Neuronal stem cell (in vitro differentiated cells): ENCODE measurements at regions not wholly inside any gene's neighbourhood (a gene's known extent, or its start where the extent isn't known, plus 50 kb on each side); places are given as distances from the start of the nearest gene placed in this dataset.
A peak's percentile ranks its signal among the peaks of the same experiment; 100 is the strongest.

ENCODE experiments used
- DNase-seq: peaks from one replicate; pipeline ENCODE4 v3.0.0-alpha.2; 2013; ENCODE audit warnings: low spot score
- H2AFZ ChIP-seq: one replicate; pipeline ENCODE4 v1.6.1; 2013; ENCODE audit warnings: mild to moderate bottlenecking, low read length, inconsistent platforms
- H2AK5ac ChIP-seq: 2 replicates; pipeline ENCODE4 v1.6.1; 2013; ENCODE audit warnings: low read depth, mild to moderate bottlenecking, inconsistent platforms, low read length, moderate library complexity, mixed read lengths
- H2BK120ac ChIP-seq: 2 replicates; pipeline ENCODE4 v1.6.1; 2013; ENCODE audit warnings: low read depth, mild to moderate bottlenecking, inconsistent platforms, low read length, moderate library complexity, mixed read lengths
- H2BK12ac ChIP-seq: one replicate; pipeline ENCODE4 v1.6.1; 2013; ENCODE audit warnings: low read length, inconsistent platforms
- H2BK15ac ChIP-seq: 2 replicates; pipeline ENCODE4 v1.6.1; 2013; ENCODE audit warnings: mild to moderate bottlenecking, low read length, inconsistent platforms, mixed read lengths
- H2BK5ac ChIP-seq: one replicate; pipeline ENCODE4 v1.6.1; 2013; ENCODE audit warnings: inconsistent platforms, mild to moderate bottlenecking, low read length, moderate library complexity
- H3K14ac ChIP-seq: one replicate; pipeline ENCODE4 v1.6.1; 2013; ENCODE audit warnings: low read length, inconsistent platforms
- H3K18ac ChIP-seq: 2 replicates; pipeline ENCODE4 v1.6.1; 2013; ENCODE audit warnings: low read length, inconsistent platforms
- H3K23ac ChIP-seq: 2 replicates; pipeline ENCODE4 v1.6.1; 2013; ENCODE audit warnings: low read depth, mild to moderate bottlenecking, mixed read lengths, low read length, inconsistent platforms; ENCODE audit not compliant: poor library complexity
- H3K27ac ChIP-seq: replicated peaks from 3 replicates; pipeline ENCODE4 v1.5.1; 2013; ENCODE audit warnings: low read length, inconsistent platforms
- H3K27me3 ChIP-seq, 3 experiments: 2 replicates each; pipeline ENCODE4 v1.6.1; 2013; ENCODE audit warnings: low read length in 3 of 3, mild to moderate bottlenecking in 2 of 3, inconsistent platforms in 1 of 3, low read depth in 1 of 3, mixed read lengths in 1 of 3, moderate library complexity in 1 of 3; ENCODE audit not compliant: control insufficient read depth in 3 of 3, insufficient read depth in 3 of 3
- H3K36me3 ChIP-seq, 2 donors: replicated peaks in 1 of 2; 2 replicates each; pipeline ENCODE4 v1.6.1; 2013; ENCODE audit warnings: low read length in 2 of 2; ENCODE audit not compliant: control insufficient read depth in 2 of 2, insufficient read depth in 2 of 2
- H3K4ac ChIP-seq: 2 replicates; pipeline ENCODE4 v1.6.1; 2013; ENCODE audit warnings: inconsistent platforms, mild to moderate bottlenecking, low read length, moderate library complexity
- H3K4me1 ChIP-seq, 2 donors: 1 replicate in 1 of 2; 2 replicates in 1 of 2; pipeline ENCODE4 v1.6.1; 2013; ENCODE audit warnings: low read length in 2 of 2, low read depth in 1 of 2; ENCODE audit not compliant: control insufficient read depth in 2 of 2, insufficient read depth in 1 of 2
- H3K4me2 ChIP-seq: one replicate; pipeline ENCODE4 v1.6.1; 2013; ENCODE audit warnings: mild to moderate bottlenecking, low read length, inconsistent platforms; ENCODE audit not compliant: insufficient read depth, poor library complexity, severe bottlenecking
- H3K4me3 ChIP-seq, 2 donors: 2 replicates each; pipeline ENCODE4 v1.5.1; 2013; ENCODE audit warnings: low read length in 2 of 2, mild to moderate bottlenecking in 2 of 2, inconsistent platforms in 1 of 2, moderate library complexity in 1 of 2
- H3K79me1 ChIP-seq: one replicate; pipeline ENCODE4 v1.6.1; 2013; ENCODE audit warnings: low read depth, mild to moderate bottlenecking, inconsistent platforms, low read length, moderate library complexity
- H3K9ac ChIP-seq: one replicate; pipeline ENCODE4 v1.6.1; 2013; ENCODE audit warnings: mild to moderate bottlenecking, low read depth, low read length, inconsistent platforms; ENCODE audit not compliant: poor library complexity
- H3K9me3 ChIP-seq, 2 donors: replicated peaks in 1 of 2; 2 replicates each; pipeline versions ENCODE3 to v1.6.1; 2013; ENCODE audit warnings: low read length in 2 of 2, mild to moderate bottlenecking in 2 of 2, inconsistent platforms in 1 of 2, low read depth in 1 of 2, mixed read lengths in 1 of 2, moderate library complexity in 1 of 2; ENCODE audit not compliant: control insufficient read depth in 2 of 2, insufficient read depth in 1 of 2
- H4K8ac ChIP-seq: one replicate; pipeline ENCODE4 v1.6.1; 2013; ENCODE audit warnings: low read depth, mild to moderate bottlenecking, inconsistent platforms, low read length, moderate library complexity
- H4K91ac ChIP-seq: one replicate; pipeline ENCODE4 v1.6.1; 2013; ENCODE audit warnings: low read length, low read depth, mild to moderate bottlenecking, inconsistent platforms; ENCODE audit not compliant: poor library complexity
- WGBS, 2 donors: extraction: QIAGEN DNeasy Blood & Tissue Kit; methylation state at CpG; one replicate each; pipeline ENCODE4 v1.1.7; 2013; ENCODE audit warnings: missing lambda C conversion rate in 2 of 2, mixed read lengths in 1 of 2; ENCODE audit not compliant: insufficient read length in 2 of 2, insufficient replicate concordance in 1 of 2; ENCODE audit errors: extremely low coverage in 2 of 2; 5-methylcytosine and 5-hydroxymethylcytosine counted together

GRCh38 chr17:53979991-53980390 is 157.3 kb downstream of the KIF2B start:
- Histone ChIP-seq H2AK5ac (no peak overlapping the region), H3K4me1 (peaks cover 0 to 2% of the 10 kb centered on the region in 2 donors), H3K27ac (no peak overlapping the region), H4K91ac (no peak overlapping the region), H3K23ac (no peak overlapping the region), H2BK120ac (no peak overlapping the region), H3K27me3 (no peaks in the 10 kb centered on the region), H3K36me3 (no peaks in the 10 kb centered on the region), H2BK5ac (no peak overlapping the region), H4K8ac (no peak overlapping the region), H3K79me1 (no peaks in the 10 kb centered on the region), H3K9me3 (no peaks in the 10 kb centered on the region), H3K18ac (no peak overlapping the region), H2BK15ac (no peak overlapping the region), H3K4me2 (no peak overlapping the region), H3K14ac (no peak overlapping the region), H3K4ac (no peak overlapping the region), H3K4me3 (no peak overlapping the region), H2AFZ (no peak overlapping the region), H2BK12ac (no peak overlapping the region), H3K9ac (no peak overlapping the region)
- no CpG with 5 or more reads among the region's 5 CpGs for WGBS, 2 donors
- peak; percentile 1 for DNase-seq

DNA sequence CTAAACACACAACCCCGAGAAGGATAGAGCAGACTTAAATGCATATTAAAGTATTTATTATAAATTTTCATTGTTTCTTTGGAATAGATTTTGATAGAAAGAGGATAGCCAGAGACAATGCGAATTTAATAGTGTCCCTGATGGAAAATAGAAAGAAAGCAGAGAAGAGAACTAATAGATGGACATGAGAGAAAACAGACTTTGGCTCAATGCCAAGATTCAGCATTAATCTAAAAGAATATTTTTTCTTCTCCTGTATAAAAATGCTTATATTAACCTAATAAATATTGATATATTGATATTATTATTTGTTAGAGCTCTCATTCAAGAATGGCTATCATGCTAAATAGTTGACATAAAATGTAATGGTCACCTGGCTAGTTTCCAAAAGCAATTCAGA is 173.4 kb downstream of the KIF2B start:
- Histone ChIP-seq H3K4me2 (no peak overlapping the region), H3K79me1 (no peaks in the 10 kb centered on the region), H3K18ac (no peak overlapping the region), H3K9ac (no peak overlapping the region), H3K4me1 (no peaks in the 10 kb centered on the region), H2BK120ac (no peak overlapping the region), H3K14ac (no peak overlapping the region), H2AFZ (no peak overlapping the region), H4K8ac (no peak overlapping the region), H3K27ac (no peak overlapping the region), H3K27me3 (no peaks in the 10 kb centered on the region), H2AK5ac (no peak overlapping the region), H3K9me3 (no peaks in the 10 kb centered on the region), H3K4me3 (no peak overlapping the region), H2BK15ac (no peak overlapping the region), H3K36me3 (no peaks in the 10 kb centered on the region), H2BK5ac (no peak overlapping the region), H3K23ac (no peak overlapping the region), H2BK12ac (no peak overlapping the region), H3K4ac (no peak overlapping the region), H4K91ac (no peak overlapping the region)
- no CpG with 5 or more reads among the region's 2 CpGs for WGBS, 2 donors
- DNase-seq = no peak

- Histone ChIP-seq H3K9ac (no peak overlapping the region), H3K14ac (no peak overlapping the region), H3K4me3 (no peak overlapping the region), H2BK15ac (no peak overlapping the region), H2AK5ac (no peak overlapping the region), H3K9me3 (no peaks in the 10 kb centered on the region), H3K36me3 (no peaks in the 10 kb centered on the region), H3K4me2 (no peak overlapping the region), H3K4me1 (no peaks in the 10 kb centered on the region), H2AFZ (no peak overlapping the region), H4K91ac (no peak overlapping the region), H3K23ac (no peak overlapping the region), H3K18ac (no peak overlapping the region), H2BK12ac (no peak overlapping the region), H3K27me3 (no peaks in the 10 kb centered on the region), H2BK5ac (no peak overlapping the region), H3K27ac (no peak overlapping the region), H3K4ac (no peak overlapping the region), H4K8ac (no peak overlapping the region), H2BK120ac (no peak overlapping the region), H3K79me1 (no peaks in the 10 kb centered on the region)
- DNase-seq = no peak
Observed at GRCh38 chr17:53996890-53997289, 174.2 kb downstream of the KIF2B start.

- Histone ChIP-seq H3K9ac (no peak overlapping the region), H3K9me3 (no peaks in the 10 kb centered on the region), H3K36me3 (no peaks in the 10 kb centered on the region), H3K4ac (no peak overlapping the region), H3K23ac (no peak overlapping the region), H3K14ac (no peak overlapping the region), H4K91ac (no peak overlapping the region), H2AK5ac (no peak overlapping the region), H3K4me1 (no peaks in the 10 kb centered on the region), H4K8ac (no peak overlapping the region), H3K18ac (no peak overlapping the region), H3K79me1 (no peaks in the 10 kb centered on the region), H3K4me3 (no peak overlapping the region), H3K4me2 (no peak overlapping the region), H2BK12ac (no peak overlapping the region), H3K27me3 (no peaks in the 10 kb centered on the region), H2BK5ac (no peak overlapping the region), H2BK120ac (no peak overlapping the region), H2BK15ac (no peak overlapping the region), H3K27ac (no peak overlapping the region), H2AFZ (no peak overlapping the region)
- no peak for DNase-seq
- WGBS, 2 donors = no CpG with 5 or more reads among the region's 2 CpGs
Observed at GRCh38 chr17:54007855-54008254, 185.1 kb downstream of the KIF2B start.
